HG03139 (cell line): ENCODE measurements at regions not wholly inside any gene's neighbourhood (a gene's known extent, or its start where the extent isn't known, plus 50 kb on each side); places are given as distances from the start of the nearest gene placed in this dataset.
A peak's percentile ranks its signal among the peaks of the same experiment; 100 is the strongest.

Source experiments
- ATAC-seq: cut with Tn5 transposase; IDR thresholded peaks from one replicate; pipeline ENCODE4 v1.9.1; 2021; ENCODE audit not compliant: unreplicated experiment

GRCh38 chr6:105795366-105795765, 290.8 kb upstream of the PRDM1 start:
- ATAC-seq = no peak

- no peak for ATAC-seq
Observed at GRCh38 chr6:105794870-105795269, 291.3 kb upstream of the PRDM1 start.

GRCh38 chr6:105794239-105794638, 291.9 kb upstream of the PRDM1 start:
- no peak for ATAC-seq

- ATAC-seq = no peak
Observed at GRCh38 chr6:105793130-105793529, 293.0 kb upstream of the PRDM1 start.

GRCh38 chr6:105791583-105792318, 294.4 kb upstream of the PRDM1 start:
- no peak for ATAC-seq

- ATAC-seq = no peak
Observed at GRCh38 chr6:105791179-105791578, 295.0 kb upstream of the PRDM1 start.

- no peak for ATAC-seq
Observed at GRCh38 chr6:105790635-105791034, 295.5 kb upstream of the PRDM1 start.

- no peak for ATAC-seq
Observed at GRCh38 chr6:105789935-105790334, 296.2 kb upstream of the PRDM1 start.

- no peak for ATAC-seq
Observed at GRCh38 chr6:105787747-105788146, 298.4 kb upstream of the PRDM1 start.

GRCh38 chr6:105786890-105787655, 299.1 kb upstream of the PRDM1 start:
- peak; percentile 53 for ATAC-seq

GRCh38 chr6:105786449-105786848, 299.7 kb upstream of the PRDM1 start:
- no peak for ATAC-seq

- ATAC-seq = no peak
Observed at GRCh38 chr6:105785066-105785811, 300.9 kb upstream of the PRDM1 start.

GRCh38 chr6:105784179-105784578, 302.0 kb upstream of the PRDM1 start:
- ATAC-seq = no peak

GRCh38 chr6:105783333-105783935, 302.7 kb upstream of the PRDM1 start:
- ATAC-seq = no peak

- ATAC-seq = no peak
Observed at GRCh38 chr6:105781915-105782314, 304.2 kb upstream of the PRDM1 start.

GRCh38 chr6:105781248-105781647, 304.9 kb upstream of the PRDM1 start:
- ATAC-seq = no peak

- no peak for ATAC-seq
Observed at GRCh38 chr6:105780146-105780860, 305.8 kb upstream of the PRDM1 start.

- no peak for ATAC-seq
Observed at GRCh38 chr6:105779110-105779509, 307.0 kb upstream of the PRDM1 start.

GRCh38 chr6:105775095-105775494, 311.0 kb upstream of the PRDM1 start:
- ATAC-seq = no peak

- ATAC-seq = peak; percentile 84
Observed at GRCh38 chr6:105774247-105774646, 311.9 kb upstream of the PRDM1 start.
